HG03280 (cell line): ENCODE measurements at regions not wholly inside any gene's neighbourhood (a gene's known extent, or its start where the extent isn't known, plus 50 kb on each side); places are given as distances from the start of the nearest gene placed in this dataset.
"Not testable (repeated sequence)": the region's sequence is repeated elsewhere in the genome, so short reads cannot be mapped to it uniquely, and the experiment has no call there.

Experiments used
- ATAC-seq: cut with Tn5 transposase; IDR thresholded peaks from one replicate; pipeline ENCODE4 v1.9.1; 2021; ENCODE audit warnings: mild to moderate bottlenecking, moderate library complexity; ENCODE audit not compliant: unreplicated experiment

- ATAC-seq, result no peak
Observed at GRCh38 chr9:19896161-19896560, 107.3 kb upstream of the SLC24A2 start.

GRCh38 chr9:19895578-19895977, 106.7 kb upstream of the SLC24A2 start:
- ATAC-seq, result not testable (repeated sequence)

- ATAC-seq, result no peak
Observed at GRCh38 chr9:19895006-19895405, 106.2 kb upstream of the SLC24A2 start.

GRCh38 chr9:19885608-19886007, 96.8 kb upstream of the SLC24A2 start:
- no peak for ATAC-seq

GRCh38 chr9:19879062-19879461, 90.2 kb upstream of the SLC24A2 start:
- no peak for ATAC-seq

GRCh38 chr9:19876569-19877316, 87.9 kb upstream of the SLC24A2 start:
- ATAC-seq, result no peak

GRCh38 chr9:19875291-19875920, 86.6 kb upstream of the SLC24A2 start:
- no peak for ATAC-seq

- not testable (repeated sequence) for ATAC-seq
Observed at GRCh38 chr9:19873188-19873587, 84.4 kb upstream of the SLC24A2 start.

- ATAC-seq, result no peak
Observed at GRCh38 chr9:19870988-19871387, 82.2 kb upstream of the SLC24A2 start.

- no peak for ATAC-seq
Observed at GRCh38 chr9:19840953-19841352, 52.1 kb upstream of the SLC24A2 start.
